DND-41 (cell line): ENCODE measurements at regions not wholly inside any gene's neighbourhood (a gene's known extent, or its start where the extent isn't known, plus 50 kb on each side); places are given as distances from the start of the nearest gene placed in this dataset.

Source experiments
- EZH2 ChIP-seq: IDR thresholded peaks from 3 replicates; pipeline ENCODE4 v1.6.1; 2012; ENCODE audit warnings: borderline replicate concordance, low read depth, mild to moderate bottlenecking, moderate library complexity, low read length, inconsistent platforms; ENCODE audit not compliant: severe bottlenecking
- TF ChIP-seq, protein P1 (sequence below): IDR thresholded peaks from 2 replicates; pipeline ENCODE4 v1.5.1; 2012; ENCODE audit warnings: borderline replicate concordance, low read length, moderate library complexity, mild to moderate bottlenecking; ENCODE audit not compliant: poor library complexity, severe bottlenecking; ENCODE audit errors: extremely low read depth

DNA sequence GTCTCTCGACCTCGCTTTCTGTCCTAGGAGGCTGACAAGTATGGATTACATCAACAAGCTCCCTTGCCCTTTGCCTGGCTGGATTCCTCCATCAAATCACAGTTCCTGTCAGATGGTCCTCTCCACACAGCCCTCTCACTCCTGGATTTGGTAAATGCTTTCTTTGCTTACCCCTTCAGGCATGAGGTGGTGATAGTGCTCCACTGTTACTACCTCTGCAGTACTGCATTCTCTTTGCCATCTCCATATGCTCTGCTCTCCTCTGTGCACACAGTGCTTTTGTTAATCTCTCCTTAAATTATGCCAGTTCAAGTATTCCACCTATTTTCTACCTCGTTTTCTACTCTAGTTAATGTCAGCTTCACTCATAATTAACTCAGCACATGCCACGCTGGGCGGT is 279.2 kb downstream of the DMAC1 start:
- TF ChIP-seq, protein P1, sequence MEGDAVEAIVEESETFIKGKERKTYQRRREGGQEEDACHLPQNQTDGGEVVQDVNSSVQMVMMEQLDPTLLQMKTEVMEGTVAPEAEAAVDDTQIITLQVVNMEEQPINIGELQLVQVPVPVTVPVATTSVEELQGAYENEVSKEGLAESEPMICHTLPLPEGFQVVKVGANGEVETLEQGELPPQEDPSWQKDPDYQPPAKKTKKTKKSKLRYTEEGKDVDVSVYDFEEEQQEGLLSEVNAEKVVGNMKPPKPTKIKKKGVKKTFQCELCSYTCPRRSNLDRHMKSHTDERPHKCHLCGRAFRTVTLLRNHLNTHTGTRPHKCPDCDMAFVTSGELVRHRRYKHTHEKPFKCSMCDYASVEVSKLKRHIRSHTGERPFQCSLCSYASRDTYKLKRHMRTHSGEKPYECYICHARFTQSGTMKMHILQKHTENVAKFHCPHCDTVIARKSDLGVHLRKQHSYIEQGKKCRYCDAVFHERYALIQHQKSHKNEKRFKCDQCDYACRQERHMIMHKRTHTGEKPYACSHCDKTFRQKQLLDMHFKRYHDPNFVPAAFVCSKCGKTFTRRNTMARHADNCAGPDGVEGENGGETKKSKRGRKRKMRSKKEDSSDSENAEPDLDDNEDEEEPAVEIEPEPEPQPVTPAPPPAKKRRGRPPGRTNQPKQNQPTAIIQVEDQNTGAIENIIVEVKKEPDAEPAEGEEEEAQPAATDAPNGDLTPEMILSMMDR, result no peak
- TF ChIP-seq EZH2, result no peak
